ENCODE measurements at regions not wholly inside any gene's neighbourhood (a gene's known extent, or its start where the extent isn't known, plus 50 kb on each side); places are given as distances from the start of the nearest gene placed in this dataset.

DNA sequence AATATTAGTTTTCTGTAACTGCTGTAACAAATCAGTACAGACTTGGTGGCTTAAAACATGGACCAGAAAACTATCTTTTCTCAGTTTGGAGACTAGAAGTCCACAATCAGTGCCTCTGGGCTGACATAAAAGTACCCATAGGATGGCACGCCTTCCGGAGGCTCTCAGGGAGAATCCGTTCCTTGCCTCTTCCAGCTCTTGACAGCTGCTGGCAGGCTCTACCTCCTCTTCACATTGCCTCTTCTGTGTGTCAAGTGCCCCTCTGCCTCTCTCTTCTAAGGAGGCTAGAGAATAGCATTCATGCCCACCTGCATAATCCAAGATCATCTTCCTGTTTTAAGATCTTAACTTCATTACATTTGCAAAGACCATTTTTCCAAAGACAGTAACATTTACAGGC lies 1194.2 kb downstream of the EFNB2 start:
- TF ChIP-seq POLR2A (IDR thresholded peaks at IDR 0.05; ENCODE audit: low read depth, low read length) (no peak), NFE2L2 (IDR thresholded peaks at IDR 0.05; ENCODE audit: low read depth, low read length) (no peak), CHD1 (IDR thresholded peaks at IDR 0.05; ENCODE audit: low read depth, low read length) (no peak), RCOR1 (IDR thresholded peaks at IDR 0.05; ENCODE audit: insufficient replicate concordance, low read length) (no peak), MXI1 (IDR thresholded peaks at IDR 0.05; ENCODE audit: borderline replicate concordance, low read depth, low read length) (no peak), RFX5 (IDR thresholded peaks at IDR 0.05; ENCODE audit: low read depth, low read length) (no peak), MAZ (IDR thresholded peaks at IDR 0.05; ENCODE audit: borderline replicate concordance, low read depth, low read length) (no peak), MAFK (IDR thresholded peaks at IDR 0.05; ENCODE audit: low read depth, low read length) (no peak), SMC3 (IDR thresholded peaks at IDR 0.05; ENCODE audit: low read depth, low read length) (no peak)
- TF ChIP-seq, protein P1, sequence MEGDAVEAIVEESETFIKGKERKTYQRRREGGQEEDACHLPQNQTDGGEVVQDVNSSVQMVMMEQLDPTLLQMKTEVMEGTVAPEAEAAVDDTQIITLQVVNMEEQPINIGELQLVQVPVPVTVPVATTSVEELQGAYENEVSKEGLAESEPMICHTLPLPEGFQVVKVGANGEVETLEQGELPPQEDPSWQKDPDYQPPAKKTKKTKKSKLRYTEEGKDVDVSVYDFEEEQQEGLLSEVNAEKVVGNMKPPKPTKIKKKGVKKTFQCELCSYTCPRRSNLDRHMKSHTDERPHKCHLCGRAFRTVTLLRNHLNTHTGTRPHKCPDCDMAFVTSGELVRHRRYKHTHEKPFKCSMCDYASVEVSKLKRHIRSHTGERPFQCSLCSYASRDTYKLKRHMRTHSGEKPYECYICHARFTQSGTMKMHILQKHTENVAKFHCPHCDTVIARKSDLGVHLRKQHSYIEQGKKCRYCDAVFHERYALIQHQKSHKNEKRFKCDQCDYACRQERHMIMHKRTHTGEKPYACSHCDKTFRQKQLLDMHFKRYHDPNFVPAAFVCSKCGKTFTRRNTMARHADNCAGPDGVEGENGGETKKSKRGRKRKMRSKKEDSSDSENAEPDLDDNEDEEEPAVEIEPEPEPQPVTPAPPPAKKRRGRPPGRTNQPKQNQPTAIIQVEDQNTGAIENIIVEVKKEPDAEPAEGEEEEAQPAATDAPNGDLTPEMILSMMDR (conservative IDR thresholded peaks at IDR 0.05; ENCODE audit: low read depth, low read length) = no peak
- TF ChIP-seq, protein P2, sequence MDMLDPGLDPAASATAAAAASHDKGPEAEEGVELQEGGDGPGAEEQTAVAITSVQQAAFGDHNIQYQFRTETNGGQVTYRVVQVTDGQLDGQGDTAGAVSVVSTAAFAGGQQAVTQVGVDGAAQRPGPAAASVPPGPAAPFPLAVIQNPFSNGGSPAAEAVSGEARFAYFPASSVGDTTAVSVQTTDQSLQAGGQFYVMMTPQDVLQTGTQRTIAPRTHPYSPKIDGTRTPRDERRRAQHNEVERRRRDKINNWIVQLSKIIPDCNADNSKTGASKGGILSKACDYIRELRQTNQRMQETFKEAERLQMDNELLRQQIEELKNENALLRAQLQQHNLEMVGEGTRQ (IDR thresholded peaks at IDR 0.05; ENCODE audit: low read depth, low read length) = no peak
- in situ Hi-C loops (cut with MboI; ENCODE audit: low sequenced_read_pairs) = loop anchor here (25.0 kb wide), 1 partner anchor 1196 kb away; the partner anchor contains the start of gene EFNB2
- H2BK5ac ChIP-seq (ENCODE audit: low read depth, low read length, poor library complexity, severe bottlenecking) = no peak overlapping the region
- H3K23ac ChIP-seq (ENCODE audit: low read depth, low read length) = no peak overlapping the region
- H3K56ac ChIP-seq (ENCODE audit: extremely low read depth, insufficient read depth, low read length) = no peak overlapping the region
- H3K4me1 ChIP-seq (ENCODE audit: control insufficient read depth, insufficient read depth, low read length) = peaks cover 12% of the 10 kb centered on the region
- dilution Hi-C loops (cut with HindIII; ENCODE audit: low sequenced_read_pairs, unreplicated experiment) = no loop called here
- ChIA-PET POLR2A (ENCODE audit: unreplicated experiment) (no interaction called here), CTCF (no interaction called here)
- no peak overlapping the region for H2BK20ac ChIP-seq (ENCODE audit: low read depth, low read length)
- no peak overlapping the region for H3K4me2 ChIP-seq (ENCODE audit: low read depth, low read length)
- ATAC-seq (ENCODE audit: low read depth) = no peak
- H3K27ac ChIP-seq (ENCODE audit: insufficient read depth, low read length) = no peak overlapping the region
- no peak overlapping the region for H2BK15ac ChIP-seq (ENCODE audit: low read depth, low read length)
- H4K20me1 ChIP-seq (ENCODE audit: insufficient read depth, low read length) = no peaks in the 10 kb centered on the region
- H3K27me3 ChIP-seq (ENCODE audit: control insufficient read depth, insufficient read depth, low read length) = no peaks in the 10 kb centered on the region
- peaks cover 6% of the 10 kb centered on the region; the same call in 1 of the 2 replicates for H3K9me1 ChIP-seq (ENCODE audit: insufficient read depth, low read length)
- H2AK9ac ChIP-seq (replicated peaks; ENCODE audit: low read depth, low read length, poor library complexity) = no peak overlapping the region
- no peak overlapping the region for H3K4ac ChIP-seq (ENCODE audit: low read depth, low read length)
- H4K8ac ChIP-seq (ENCODE audit: low read depth in 2 of 2, low read length in 2 of 2) = no peak overlapping the region
- intact Hi-C loops (cut with micrococcal nuclease) = no loop called here
- H2AK5ac ChIP-seq (ENCODE audit: low read depth, low read length) = no peak overlapping the region
- H3K9ac ChIP-seq (ENCODE audit: low read depth, low read length) = no peak overlapping the region
- DNase-seq = no peak
- no peak overlapping the region for H3K4me3 ChIP-seq (ENCODE audit: insufficient read depth, low read depth, low read length)
- peak overlapping the region; percentile 9; the same call in 1 of the 2 replicates for H4K91ac ChIP-seq (ENCODE audit: insufficient read depth, low read depth, low read length)
- H2AFZ ChIP-seq (replicated peaks; ENCODE audit: low read length, poor library complexity) = no peak overlapping the region
- no peak overlapping the region for H2BK120ac ChIP-seq (ENCODE audit: low read depth, low read length)
- H3K9me3 ChIP-seq (ENCODE audit: control insufficient read depth, insufficient read depth, low read length) = no peaks in the 10 kb centered on the region
- H4K5ac ChIP-seq (ENCODE audit: low read depth, low read length) = no peak overlapping the region
- no peaks in the 10 kb centered on the region for H3K36me3 ChIP-seq (ENCODE audit: control insufficient read depth, insufficient read depth, low read length)
- no peak overlapping the region for H3K14ac ChIP-seq (replicated peaks; ENCODE audit: low read depth, low read length)
- H3K79me1 ChIP-seq (ENCODE audit: low read depth in 1 of 2, low read length in 2 of 2) = no peaks in the 10 kb centered on the region
- H3K18ac ChIP-seq (ENCODE audit: low read depth, low read length) = no peak overlapping the region
- BruUV-seq (replicated peaks) = no TSS peak
- WGBS, 2 experiments (ENCODE audit: extremely low coverage in 2 of 2, insufficient read length in 1 of 2) = 100% methylated on average over 1 of the region's 3 CpGs; no CpG with 5 or more reads in 1 of the 2 experiments

Data from IMR-90 (cell line).